OCI-M1 (cell line): ENCODE measurements at regions not wholly inside any gene's neighbourhood (a gene's known extent, or its start where the extent isn't known, plus 50 kb on each side); places are given as distances from the start of the nearest gene placed in this dataset.

Source experiments
- DNase-seq: peaks from one replicate; lab custom pipeline; 2025; lab: John Stamatoyannopoulos, UW

DNA sequence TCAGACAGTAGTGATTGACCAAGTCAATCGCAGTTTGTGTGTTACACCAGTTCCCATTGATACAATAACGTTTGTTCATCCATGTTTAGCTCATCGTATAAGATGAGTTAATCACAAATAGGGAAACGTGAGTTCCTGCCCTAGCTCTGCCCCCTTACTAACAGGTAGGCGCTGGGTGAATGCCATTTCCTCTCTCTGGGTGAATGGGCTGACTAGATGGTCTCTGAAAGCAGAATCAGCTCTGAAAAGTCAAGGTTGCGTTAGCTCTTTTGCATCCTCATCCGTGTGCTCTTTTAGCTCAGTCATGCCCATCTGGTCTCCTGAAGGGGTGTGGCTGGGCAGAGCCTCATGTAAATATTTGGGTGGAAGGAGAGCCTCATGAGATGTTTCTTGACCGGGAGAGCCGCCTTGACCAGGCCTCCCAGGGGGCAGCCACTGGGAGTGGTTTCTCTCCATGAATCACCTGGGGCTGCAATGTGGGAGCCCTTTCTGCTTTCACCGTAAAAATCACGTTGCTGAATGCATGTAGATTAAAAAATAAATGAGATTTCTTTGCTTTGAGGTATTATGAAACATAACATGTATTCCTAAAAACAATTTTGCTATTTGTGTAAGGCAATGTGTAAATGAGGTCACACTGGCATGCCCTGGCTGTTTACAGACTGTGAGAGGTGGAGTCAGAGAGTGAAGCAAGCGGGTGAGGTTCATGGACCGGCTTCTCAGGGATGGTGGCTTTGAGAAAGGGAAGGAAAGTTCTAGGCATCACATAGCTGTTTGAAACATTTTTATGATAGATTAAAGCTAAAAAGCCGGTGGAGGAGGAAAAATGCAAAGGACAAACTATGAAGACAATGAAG lies 108.4 kb upstream of the RASGRP1 start:
- DNase-seq = no peak

- DNase-seq = no peak
Observed at GRCh38 chr15:38674448-38674847, 109.8 kb upstream of the RASGRP1 start.

- DNase-seq = no peak
Observed at GRCh38 chr15:38678281-38678680, 113.7 kb upstream of the RASGRP1 start.

DNA sequence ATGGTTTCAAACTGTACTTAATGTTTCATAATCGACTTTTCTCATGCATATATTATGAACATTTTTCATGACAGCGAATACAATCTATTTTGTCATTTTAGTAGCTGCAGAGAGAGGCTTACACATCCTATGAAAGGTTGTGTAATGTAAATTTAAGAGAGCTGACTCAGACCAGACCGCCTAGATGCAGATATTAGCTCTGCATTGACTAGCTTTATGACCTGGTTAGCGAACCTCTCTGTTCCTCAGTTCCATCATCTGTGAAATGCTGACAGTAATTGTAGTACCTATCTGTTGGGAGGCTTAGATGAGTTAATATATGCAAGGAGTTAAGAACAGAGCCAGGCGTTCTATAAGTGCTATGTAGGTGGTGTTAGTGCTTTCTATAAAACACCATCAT lies 116.2 kb upstream of the RASGRP1 start:
- DNase-seq = no peak

DNA sequence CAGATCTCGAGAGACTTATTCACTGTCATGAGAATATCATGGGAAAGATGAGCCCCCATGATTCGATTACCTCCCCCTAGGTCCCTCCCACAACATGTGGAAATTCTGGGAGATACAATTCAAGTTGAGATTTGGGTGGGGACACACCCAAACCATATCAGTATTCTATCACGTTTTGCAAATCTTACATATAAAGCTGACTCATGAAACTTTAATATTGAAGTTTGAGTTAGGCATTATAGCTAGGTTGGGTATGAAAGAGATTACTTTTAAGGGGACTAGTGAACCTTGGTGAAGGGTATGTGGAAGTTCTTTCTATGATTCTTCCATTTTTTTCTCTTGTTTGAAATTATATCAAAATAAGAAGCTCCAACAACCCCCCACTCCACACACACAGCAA lies 117.7 kb upstream of the RASGRP1 start:
- no peak for DNase-seq

DNA sequence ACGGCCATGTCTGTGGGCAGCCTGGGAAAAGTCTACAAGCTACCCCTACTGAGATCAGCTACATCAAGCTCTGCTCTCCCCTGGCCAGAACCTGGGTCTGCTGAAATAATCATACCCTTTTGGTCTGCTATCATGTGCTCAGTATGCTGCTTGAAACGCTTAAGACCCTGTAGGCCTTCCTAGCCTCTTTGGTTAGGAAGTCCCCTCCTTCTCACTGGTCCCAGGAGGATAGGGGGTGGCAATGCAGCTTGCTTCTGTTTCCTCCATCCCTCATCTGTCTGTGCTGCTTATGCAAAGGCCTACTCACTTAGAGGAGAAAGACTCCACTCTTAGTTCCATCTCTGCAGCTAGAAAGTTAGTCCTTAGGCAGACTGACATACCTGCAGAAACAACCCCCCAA lies 118.2 kb upstream of the RASGRP1 start:
- DNase-seq = no peak

GRCh38 chr15:38683382-38684242 lies 119.0 kb upstream of the RASGRP1 start:
- peak; percentile 56 for DNase-seq

GRCh38 chr15:38684440-38685010 lies 119.9 kb upstream of the RASGRP1 start:
- no peak for DNase-seq

GRCh38 chr15:38685686-38686339 lies 121.2 kb upstream of the RASGRP1 start:
- DNase-seq = no peak

GRCh38 chr15:38687340-38687739 lies 122.7 kb upstream of the RASGRP1 start:
- DNase-seq = no peak

- peak; percentile 23 for DNase-seq
Observed at GRCh38 chr15:38687775-38688495, 123.3 kb upstream of the RASGRP1 start.

- no peak for DNase-seq
Observed at GRCh38 chr15:38688761-38689160, 124.1 kb upstream of the RASGRP1 start.

GRCh38 chr15:38689522-38689921 lies 124.9 kb upstream of the RASGRP1 start:
- DNase-seq = no peak

GRCh38 chr15:38690216-38690615 lies 125.6 kb upstream of the RASGRP1 start:
- DNase-seq = no peak

GRCh38 chr15:38690719-38691332 lies 126.2 kb upstream of the RASGRP1 start:
- DNase-seq = peak; percentile 84

DNA sequence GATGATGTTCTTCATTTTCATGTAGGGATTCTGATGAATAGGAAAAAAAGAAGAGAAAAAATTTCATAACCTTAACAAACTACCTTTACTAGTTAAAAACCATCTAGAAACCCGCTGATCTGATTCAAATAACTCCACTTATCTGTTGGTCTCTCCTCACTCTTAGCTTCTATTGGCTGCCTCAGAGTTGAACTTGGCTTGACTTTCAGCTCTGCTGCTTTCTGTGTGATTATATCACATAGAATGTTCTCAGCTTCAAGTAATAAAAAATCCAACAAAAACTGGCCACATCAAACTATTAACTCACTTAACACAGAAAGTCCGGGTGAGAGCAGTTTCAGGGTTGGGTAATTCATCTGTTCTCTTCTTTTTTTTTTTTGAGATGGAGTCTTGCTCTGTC lies 126.8 kb upstream of the RASGRP1 start:
- no peak for DNase-seq

DNA sequence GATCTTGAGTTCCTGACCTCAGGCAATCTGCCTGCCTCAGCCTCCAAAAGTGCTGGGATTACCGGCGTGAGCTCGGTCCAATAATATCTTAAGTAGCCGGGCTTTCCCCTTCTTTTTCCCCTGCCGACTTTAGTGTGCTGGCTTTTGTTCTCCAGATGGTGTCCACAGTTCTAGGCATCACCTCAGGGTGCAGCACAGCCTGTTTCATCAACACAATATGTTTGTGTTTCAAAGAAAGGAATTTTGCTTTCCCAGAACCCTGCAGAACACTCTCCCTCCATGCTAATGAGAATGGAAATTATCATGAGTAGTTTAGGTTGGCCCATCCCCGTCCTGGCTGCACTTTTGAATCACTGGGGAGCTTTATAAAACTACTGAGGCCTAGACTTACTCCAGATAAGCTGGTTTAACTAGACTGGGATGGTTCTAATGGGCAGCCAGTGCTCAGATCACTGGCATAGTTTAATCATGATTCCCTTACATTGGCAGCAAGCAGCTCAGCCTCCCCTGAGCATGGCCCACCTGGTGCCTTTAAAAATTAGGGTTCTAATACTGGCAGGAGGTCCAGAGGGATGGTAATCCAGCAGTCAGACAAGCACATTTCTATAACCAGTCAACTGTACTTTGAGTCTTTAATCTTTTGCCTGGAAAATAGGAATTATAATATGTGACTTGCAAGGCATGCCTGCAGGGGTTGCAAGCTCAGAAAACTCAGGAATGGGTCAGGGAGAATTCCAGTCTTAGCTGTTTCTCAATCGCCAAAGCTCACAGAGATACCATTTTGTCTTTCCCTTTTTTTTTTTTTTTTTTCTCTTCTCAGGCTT lies 127.6 kb upstream of the RASGRP1 start:
- DNase-seq = no peak

- DNase-seq = no peak
Observed at GRCh38 chr15:38692789-38693062, 128.1 kb upstream of the RASGRP1 start.

- DNase-seq = no peak
Observed at GRCh38 chr15:38695249-38696108, 130.9 kb upstream of the RASGRP1 start.
